BLaER1 (cell line): ENCODE measurements at regions not wholly inside any gene's neighbourhood (a gene's known extent, or its start where the extent isn't known, plus 50 kb on each side); places are given as distances from the start of the nearest gene placed in this dataset.

Experiments used
- H3K27ac ChIP-seq: shearing (Covaris generic); formaldehyde crosslinking; 2 replicates; pipeline ENCODE4 v1.8.1; 2022
- H3K27me3 ChIP-seq: shearing (Covaris generic); formaldehyde crosslinking; 2 replicates; pipeline ENCODE4 v1.8.1; 2022
- H3K36me3 ChIP-seq: shearing (Covaris generic); formaldehyde crosslinking; 2 replicates; pipeline ENCODE4 v1.8.1; 2022
- H3K4me1 ChIP-seq: shearing (Covaris generic); formaldehyde crosslinking; 2 replicates; pipeline ENCODE4 v1.8.1; 2022
- H3K4me2 ChIP-seq: shearing (Covaris generic); formaldehyde crosslinking; 2 replicates; pipeline ENCODE4 v1.8.1; 2022
- H3K4me3 ChIP-seq: shearing (Covaris generic); formaldehyde crosslinking; 2 replicates; pipeline ENCODE4 v1.8.1; 2022
- H3K9ac ChIP-seq: shearing (Covaris generic); formaldehyde crosslinking; 2 replicates; pipeline ENCODE4 v1.8.1; 2022
- H3K9me3 ChIP-seq: shearing (Covaris generic); formaldehyde crosslinking; 2 replicates; pipeline ENCODE4 v1.8.1; 2022
- H4K20me1 ChIP-seq: shearing (Covaris generic); formaldehyde crosslinking; 2 replicates; pipeline ENCODE4 v1.8.1; 2022
- Cebpa-rat ChIP-seq: shearing (Covaris generic); IDR thresholded peaks from 2 replicates; pipeline ENCODE4 v1.8.1; 2022

GRCh38 chrX:115940888-115941332, 229.6 kb upstream of the AGTR2 start:
- Histone ChIP-seq H3K27me3 (peaks cover 30% of the 10 kb centered on the region), H3K9me3 (peaks cover 7% of the 10 kb centered on the region), H3K4me2 (peak overlapping the region; percentile 68), H4K20me1 (no peaks in the 10 kb centered on the region), H3K4me1 (peaks cover 30% of the 10 kb centered on the region), H3K27ac (peak overlapping the region; percentile 93), H3K9ac (peak overlapping the region; percentile 83), H3K4me3 (no peak overlapping the region; the same call in 1 of the 2 replicates), H3K36me3 (no peaks in the 10 kb centered on the region)
- TF ChIP-seq Cebpa-rat: no peak

- Histone ChIP-seq H3K27ac (peak overlapping the region; percentile 93), H3K4me2 (peak overlapping the region; percentile 68)
Observed at GRCh38 chrX:115941388-115941787, 229.2 kb upstream of the AGTR2 start.

DNA sequence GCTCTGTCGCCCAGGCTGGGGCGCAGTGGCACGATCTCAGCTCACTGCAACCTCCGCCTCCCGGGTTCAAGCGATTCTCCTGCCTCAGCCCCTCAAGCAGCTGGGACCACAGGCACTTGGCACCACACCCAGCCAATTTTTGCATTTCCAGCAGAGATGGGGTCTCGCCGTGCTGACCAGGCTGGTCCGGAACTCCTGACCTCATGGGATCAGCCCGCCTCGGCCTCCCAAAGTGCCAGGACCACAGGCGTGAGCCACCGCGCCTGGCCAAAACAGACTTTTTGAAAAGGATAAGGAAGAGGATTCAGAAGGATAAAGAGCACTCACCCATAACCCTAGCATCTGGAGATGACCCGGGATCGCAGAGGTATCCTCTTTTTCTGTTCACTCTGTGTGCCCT, 224.5 kb upstream of the AGTR2 start:
- TF ChIP-seq Cebpa-rat: no peak
- Histone ChIP-seq H3K27ac (no peak overlapping the region), H4K20me1 (no peaks in the 10 kb centered on the region), H3K9ac (no peak overlapping the region), H3K4me2 (no peak overlapping the region), H3K4me3 (no peak overlapping the region), H3K4me1 (peaks cover 30% of the 10 kb centered on the region), H3K36me3 (no peaks in the 10 kb centered on the region), H3K9me3 (no peaks in the 10 kb centered on the region), H3K27me3 (peaks cover 63% of the 10 kb centered on the region)

More at GRCh38 chrX:115941388-115941787, 229.2 kb upstream of the AGTR2 start:
- Histone ChIP-seq H3K9me3 (peaks cover 2% of the 10 kb centered on the region; the same call in 1 of the 2 replicates), H3K27me3 (peaks cover 29% of the 10 kb centered on the region), H3K36me3 (no peaks in the 10 kb centered on the region), H3K9ac (peak overlapping the region; percentile 83), H4K20me1 (no peaks in the 10 kb centered on the region), H3K4me3 (no peak overlapping the region; the same call in 1 of the 2 replicates), H3K4me1 (peaks cover 30% of the 10 kb centered on the region)
- TF ChIP-seq Cebpa-rat: no peak

- TF ChIP-seq Cebpa-rat: no peak
- Histone ChIP-seq H3K27ac (peak overlapping the region; percentile 69), H3K36me3 (no peaks in the 10 kb centered on the region), H3K4me2 (peak overlapping the region; percentile 62), H4K20me1 (no peaks in the 10 kb centered on the region), H3K4me3 (peak overlapping the region; percentile 45; the same call in 1 of the 2 replicates), H3K27me3 (peaks cover 60% of the 10 kb centered on the region), H3K9me3 (no peaks in the 10 kb centered on the region), H3K4me1 (peaks cover 29% of the 10 kb centered on the region), H3K9ac (peak overlapping the region; percentile 64)
Observed at GRCh38 chrX:115948018-115948923, 222.3 kb upstream of the AGTR2 start.

GRCh38 chrX:115949900-115950822, 220.4 kb upstream of the AGTR2 start:
- Histone ChIP-seq H3K9me3 (no peaks in the 10 kb centered on the region), H3K4me1 (peaks cover 29% of the 10 kb centered on the region), H3K4me3 (no peak overlapping the region), H3K9ac (0 out of 2 replicates have a peak overlapping the region, but pooled peaks have one; percentile 19), H3K27me3 (peaks cover 60% of the 10 kb centered on the region), H4K20me1 (no peaks in the 10 kb centered on the region), H3K27ac (peak overlapping the region; percentile 70), H3K4me2 (peak overlapping the region; percentile 62), H3K36me3 (no peaks in the 10 kb centered on the region)
- TF ChIP-seq Cebpa-rat: no peak

DNA sequence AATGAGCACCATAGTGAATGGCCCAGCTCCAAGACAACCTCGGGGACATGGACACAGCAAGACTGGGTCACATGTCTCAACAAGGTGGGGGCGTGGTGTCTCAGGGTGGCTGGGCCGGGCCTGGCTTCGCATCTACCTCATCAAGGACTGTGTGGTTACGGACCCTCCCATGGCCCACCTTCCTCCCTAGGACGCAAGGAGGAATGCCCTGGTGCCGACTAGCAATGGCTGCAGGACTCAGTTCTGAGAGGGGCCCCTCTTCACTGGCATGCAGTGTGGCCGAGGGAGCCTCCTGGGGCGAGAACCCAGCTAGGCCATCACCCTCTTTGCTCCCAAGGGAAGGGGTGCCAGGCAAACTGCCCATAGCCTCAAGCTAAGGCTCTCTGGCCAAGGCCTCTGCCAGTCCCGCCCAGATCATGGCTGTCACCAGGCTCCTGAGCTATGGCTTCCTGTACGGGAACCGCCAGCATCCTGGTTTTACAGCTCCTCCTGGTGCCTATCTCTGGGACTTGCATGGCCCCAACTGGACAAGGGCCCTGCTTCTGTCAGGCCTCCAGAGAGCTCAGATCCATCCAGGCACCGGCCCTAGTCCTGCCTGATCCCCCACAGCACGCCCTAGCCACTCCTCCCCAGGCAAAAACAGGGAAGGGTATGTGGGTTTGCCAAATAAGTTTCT, 218.0 kb upstream of the AGTR2 start:
- TF ChIP-seq Cebpa-rat: no peak
- Histone ChIP-seq H3K36me3 (no peaks in the 10 kb centered on the region), H3K27me3 (peaks cover 62% of the 10 kb centered on the region), H4K20me1 (no peaks in the 10 kb centered on the region), H3K9ac (no peak overlapping the region), H3K4me1 (peaks cover 31% of the 10 kb centered on the region), H3K27ac (no peak overlapping the region), H3K9me3 (no peaks in the 10 kb centered on the region), H3K4me3 (no peak overlapping the region), H3K4me2 (no peak overlapping the region)

GRCh38 chrX:115957862-115958490, 212.6 kb upstream of the AGTR2 start:
- Histone ChIP-seq H3K4me2 (peak overlapping the region; percentile 53), H3K27ac (peak overlapping the region; percentile 36; the same call in 1 of the 2 replicates)

GRCh38 chrX:115958687-115959359, 211.7 kb upstream of the AGTR2 start:
- H3K9me3 ChIP-seq: no peaks in the 10 kb centered on the region
- H3K9ac ChIP-seq: no peak overlapping the region
- H3K4me2 ChIP-seq: peak overlapping the region; percentile 53
- H3K27me3 ChIP-seq: peaks cover 76% of the 10 kb centered on the region
- peaks cover 14% of the 10 kb centered on the region for H3K4me1 ChIP-seq
- H3K27ac ChIP-seq: peak overlapping the region; percentile 36; the same call in 1 of the 2 replicates
- no peak overlapping the region for H3K4me3 ChIP-seq
- no peak for TF ChIP-seq Cebpa-rat
- H4K20me1 ChIP-seq: no peaks in the 10 kb centered on the region
- no peaks in the 10 kb centered on the region for H3K36me3 ChIP-seq

More at GRCh38 chrX:115957862-115958490, 212.6 kb upstream of the AGTR2 start:
- no peaks in the 10 kb centered on the region for H4K20me1 ChIP-seq
- H3K4me1 ChIP-seq: peaks cover 14% of the 10 kb centered on the region
- TF ChIP-seq Cebpa-rat: no peak
- no peak overlapping the region for H3K9ac ChIP-seq
- H3K27me3 ChIP-seq: peaks cover 67% of the 10 kb centered on the region
- H3K36me3 ChIP-seq: no peaks in the 10 kb centered on the region
- H3K4me3 ChIP-seq: no peak overlapping the region
- no peaks in the 10 kb centered on the region for H3K9me3 ChIP-seq
